ENCODE measurements at regions not wholly inside any gene's neighbourhood (a gene's known extent, or its start where the extent isn't known, plus 50 kb on each side); places are given as distances from the start of the nearest gene placed in this dataset.

- Histone ChIP-seq H3K27me3 (no peaks in the 10 kb centered on the region), H3K4me3 (no peak overlapping the region), H3K9me3 (no peaks in the 10 kb centered on the region), H3K27ac (replicated peaks in 1 of 4) (no peak overlapping the region), H3K36me3 (no peaks in the 10 kb centered on the region), H3K4me1 (no peaks in the 10 kb centered on the region)
- no peak for DNase-seq (ENCODE audit: extremely low spot score)
- TF ChIP-seq POLR2AphosphoS5 (IDR thresholded peaks at IDR 0.05) (no peak), CTCF (IDR thresholded peaks at IDR 0.05) (no peak), EP300 (IDR thresholded peaks at IDR 0.05) (no peak), POLR2A (IDR thresholded peaks at IDR 0.05; ENCODE audit: low read depth) (no peak)
- intact Hi-C loops (cut with DNase I) = no loop called here
- 97% methylated on average over 22 of the region's 44 CpGs for WGBS
Observed at GRCh38 chr4:189364032-189364449, 576.6 kb upstream of the FRG1 start.

DNA sequence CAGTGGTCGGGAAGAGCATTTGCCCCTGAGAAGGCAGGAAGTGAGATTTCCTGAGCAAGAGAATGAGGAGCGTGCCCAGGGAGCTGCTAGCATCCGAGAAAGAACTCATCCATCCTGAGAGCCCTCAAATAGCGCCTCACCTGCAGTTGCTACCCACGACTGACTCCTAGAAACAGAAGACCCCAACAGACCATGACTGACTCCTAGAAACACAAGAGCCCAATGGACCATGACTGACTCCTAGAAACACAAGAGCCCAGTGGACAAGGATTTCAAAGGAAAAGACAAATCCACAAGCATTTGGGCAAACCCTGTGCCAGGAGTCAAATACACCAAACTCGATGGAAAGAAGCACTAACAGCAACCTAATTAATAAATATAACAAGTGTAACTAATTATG lies 575.2 kb upstream of the FRG1 start:
- DNase-seq (ENCODE audit: extremely low spot score) = no peak
- no peak for TF ChIP-seq EP300 (IDR thresholded peaks at IDR 0.05)
- no peak for TF ChIP-seq POLR2A (IDR thresholded peaks at IDR 0.05; ENCODE audit: low read depth)
- TF ChIP-seq POLR2AphosphoS5 (IDR thresholded peaks at IDR 0.05) = no peak
- TF ChIP-seq CTCF (IDR thresholded peaks at IDR 0.05) = no peak
- H3K27me3 ChIP-seq = no peaks in the 10 kb centered on the region
- H3K4me3 ChIP-seq = no peak overlapping the region
- 90% methylated on average over 6 of the region's 6 CpGs for WGBS
- H3K36me3 ChIP-seq = no peaks in the 10 kb centered on the region
- H3K27ac ChIP-seq (replicated peaks in 1 of 4) = no peak overlapping the region
- no peaks in the 10 kb centered on the region for H3K9me3 ChIP-seq
- intact Hi-C loops (cut with DNase I) = no loop called here
- H3K4me1 ChIP-seq = no peaks in the 10 kb centered on the region

DNA sequence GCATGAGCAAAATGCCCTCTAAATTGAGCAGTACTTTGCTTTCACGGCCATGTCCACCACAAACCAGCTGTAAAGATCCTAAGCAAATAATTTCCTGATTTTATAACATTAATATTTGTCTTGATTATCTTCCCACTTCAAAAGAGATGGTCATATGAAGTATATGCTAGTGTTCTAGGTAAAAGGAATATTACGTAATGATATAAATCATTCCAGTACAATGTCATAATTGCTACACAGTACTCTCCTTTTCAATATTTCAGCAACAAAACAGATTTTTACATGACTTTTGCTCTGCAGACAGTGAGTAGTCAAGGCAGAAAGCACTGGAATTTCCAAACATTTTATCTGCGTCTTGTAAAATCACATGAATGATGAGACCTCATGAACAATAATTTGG lies 572.8 kb upstream of the FRG1 start:
- DNase-seq (ENCODE audit: extremely low spot score) = no peak
- Histone ChIP-seq H3K4me1 (no peaks in the 10 kb centered on the region), H3K27ac (replicated peaks in 1 of 4) (no peak overlapping the region), H3K9me3 (no peaks in the 10 kb centered on the region), H3K4me3 (no peak overlapping the region), H3K36me3 (no peaks in the 10 kb centered on the region), H3K27me3 (no peaks in the 10 kb centered on the region)
- TF ChIP-seq POLR2AphosphoS5 (IDR thresholded peaks at IDR 0.05) (no peak), POLR2A (IDR thresholded peaks at IDR 0.05; ENCODE audit: low read depth) (no peak), CTCF (IDR thresholded peaks at IDR 0.05) (no peak)
- WGBS = 89% methylated on average over 3 of the region's 3 CpGs
- intact Hi-C loops (cut with DNase I) = no loop called here

DNA sequence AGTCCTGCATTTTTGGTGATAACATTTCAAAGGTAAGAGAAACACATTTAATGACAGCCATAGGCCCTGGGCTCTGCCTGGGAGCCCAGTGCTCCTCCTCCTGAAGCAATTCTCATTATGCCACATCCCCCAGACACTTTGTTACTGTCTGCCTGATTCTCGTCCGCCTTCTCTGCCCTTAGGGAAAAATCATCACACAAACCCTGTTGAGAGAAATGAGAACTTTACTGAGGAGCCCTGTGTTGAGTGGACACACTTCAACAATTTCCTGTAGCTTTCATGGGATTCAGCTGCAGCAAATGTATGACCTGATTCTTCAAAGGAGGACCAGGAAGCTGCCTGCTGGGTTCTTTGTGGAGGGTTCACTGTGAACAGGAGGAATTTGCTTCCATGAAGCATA lies 566.5 kb upstream of the FRG1 start:
- no peak for DNase-seq (ENCODE audit: extremely low spot score)
- TF ChIP-seq CTCF (IDR thresholded peaks at IDR 0.05) = no peak
- TF ChIP-seq POLR2A (IDR thresholded peaks at IDR 0.05; ENCODE audit: low read depth) = no peak
- no peak for TF ChIP-seq EP300 (IDR thresholded peaks at IDR 0.05)
- TF ChIP-seq POLR2AphosphoS5 (IDR thresholded peaks at IDR 0.05) = no peak
- H3K4me3 ChIP-seq = no peak overlapping the region
- no peak overlapping the region for H3K27ac ChIP-seq (replicated peaks in 1 of 4)
- intact Hi-C loops (cut with DNase I) = no loop called here
- no peaks in the 10 kb centered on the region for H3K27me3 ChIP-seq
- WGBS = 84% methylated on average over 2 of the region's 2 CpGs
- no peaks in the 10 kb centered on the region for H3K9me3 ChIP-seq
- no peaks in the 10 kb centered on the region for H3K36me3 ChIP-seq
- H3K4me1 ChIP-seq = no peaks in the 10 kb centered on the region

GRCh38 chr4:189376901-189377300 lies 563.8 kb upstream of the FRG1 start:
- Histone ChIP-seq H3K4me3 (no peak overlapping the region), H3K4me1 (no peaks in the 10 kb centered on the region), H3K27ac (replicated peaks in 1 of 4) (no peak overlapping the region), H3K9me3 (no peaks in the 10 kb centered on the region), H3K36me3 (no peaks in the 10 kb centered on the region), H3K27me3 (no peaks in the 10 kb centered on the region)
- intact Hi-C loops (cut with DNase I) = no loop called here
- WGBS = 100% methylated on average over 2 of the region's 2 CpGs
- TF ChIP-seq CTCF (IDR thresholded peaks at IDR 0.05) (no peak), POLR2AphosphoS5 (IDR thresholded peaks at IDR 0.05) (no peak), POLR2A (IDR thresholded peaks at IDR 0.05; ENCODE audit: low read depth) (no peak), EP300 (IDR thresholded peaks at IDR 0.05) (no peak)
- DNase-seq (ENCODE audit: extremely low spot score) = no peak
